NCI-H2227 treated with DMSO at 0.1 percent for 48 hours (cell line): ENCODE measurements at regions not wholly inside any gene's neighbourhood (a gene's known extent, or its start where the extent isn't known, plus 50 kb on each side); places are given as distances from the start of the nearest gene placed in this dataset.

Experiments
- DNase-seq: peaks from one replicate; lab custom pipeline; 2025; lab: John Stamatoyannopoulos, UW

- DNase-seq: no peak
Measured at GRCh38 chr18:4638680-4639079, 183.6 kb upstream of the DLGAP1 start.

GRCh38 chr18:4637876-4638275 lies 182.8 kb upstream of the DLGAP1 start:
- DNase-seq: no peak

- no peak for DNase-seq
Measured at GRCh38 chr18:4636967-4637366, 181.9 kb upstream of the DLGAP1 start.

- DNase-seq: no peak
Measured at GRCh38 chr18:4631239-4631638, 176.1 kb upstream of the DLGAP1 start.

- no peak for DNase-seq
Measured at GRCh38 chr18:4605212-4605611, 150.1 kb upstream of the DLGAP1 start.

- no peak for DNase-seq
Measured at GRCh38 chr18:4603955-4604354, 148.8 kb upstream of the DLGAP1 start.

GRCh38 chr18:4599312-4599711 lies 144.2 kb upstream of the DLGAP1 start:
- DNase-seq: no peak

- DNase-seq: no peak
Measured at GRCh38 chr18:4597301-4597700, 142.2 kb upstream of the DLGAP1 start.

GRCh38 chr18:4593895-4594294 lies 138.8 kb upstream of the DLGAP1 start:
- DNase-seq: no peak

- no peak for DNase-seq
Measured at GRCh38 chr18:4593459-4593858, 138.4 kb upstream of the DLGAP1 start.

- DNase-seq: no peak
Measured at GRCh38 chr18:4589056-4589800, 134.1 kb upstream of the DLGAP1 start.

GRCh38 chr18:4587204-4587603 lies 132.1 kb upstream of the DLGAP1 start:
- no peak for DNase-seq

GRCh38 chr18:4586731-4587130 lies 131.6 kb upstream of the DLGAP1 start:
- DNase-seq: no peak

GRCh38 chr18:4582431-4583335 lies 127.6 kb upstream of the DLGAP1 start:
- no peak for DNase-seq

GRCh38 chr18:4581966-4582365 lies 126.9 kb upstream of the DLGAP1 start:
- DNase-seq: no peak

- no peak for DNase-seq
Measured at GRCh38 chr18:4578449-4578848, 123.3 kb upstream of the DLGAP1 start.

GRCh38 chr18:4573735-4574134 lies 118.6 kb upstream of the DLGAP1 start:
- no peak for DNase-seq

GRCh38 chr18:4557502-4557901 lies 102.4 kb upstream of the DLGAP1 start:
- DNase-seq: no peak

- no peak for DNase-seq
Measured at GRCh38 chr18:4551001-4551360, 95.9 kb upstream of the DLGAP1 start.

- DNase-seq: no peak
Measured at GRCh38 chr18:4549164-4549872, 94.2 kb upstream of the DLGAP1 start.

- no peak for DNase-seq
Measured at GRCh38 chr18:4547126-4547525, 92.0 kb upstream of the DLGAP1 start.

- DNase-seq: no peak
Measured at GRCh38 chr18:4544142-4544541, 89.0 kb upstream of the DLGAP1 start.

- no peak for DNase-seq
Measured at GRCh38 chr18:4543711-4544110, 88.6 kb upstream of the DLGAP1 start.
